GM23338 (cell line): ENCODE measurements at regions not wholly inside any gene's neighbourhood (a gene's known extent, or its start where the extent isn't known, plus 50 kb on each side); places are given as distances from the start of the nearest gene placed in this dataset.

Source experiments
- ATAC-seq: fragments of 200-7000 bp; cut with Tn5 transposase; 3 replicates; pipeline ENCODE4 v1.9.1; 2020
- DNase-seq: peaks from one replicate; pipeline ENCODE4 v3.0.0-alpha.2; 2015; ENCODE audit warnings: low spot score
- H2AFZ ChIP-seq: fragments of 200-600 bp; sonication (generic); 2 replicates; pipeline ENCODE4 v1.8.0; 2016; ENCODE audit warnings: antibody characterized with exemption, mild to moderate bottlenecking, moderate library complexity
- H3F3A ChIP-seq: fragments of 200-600 bp; sonication (generic); replicated peaks from 2 replicates; pipeline ENCODE4 v1.8.0; 2017; ENCODE audit warnings: antibody characterized with exemption, mixed run types, low read depth
- H3K27ac ChIP-seq: fragments of 200-600 bp; sonication (generic); 2 replicates; pipeline ENCODE4 v1.6.1; 2016; ENCODE audit warnings: low read depth
- H3K27me3 ChIP-seq: fragments of 200-600 bp; sonication (generic); 2 replicates; pipeline ENCODE4 v1.8.0; 2016; ENCODE audit warnings: mild to moderate bottlenecking, mixed run types, moderate library complexity; ENCODE audit not compliant: insufficient read depth
- H3K36me3 ChIP-seq: fragments of 200-600 bp; sonication (generic); 2 replicates; pipeline ENCODE4 v1.8.0; 2016; ENCODE audit warnings: mild to moderate bottlenecking; ENCODE audit not compliant: insufficient read depth
- H3K4me1 ChIP-seq: fragments of 200-600 bp; sonication (generic); 2 replicates; pipeline ENCODE4 v1.8.0; 2016; ENCODE audit warnings: mild to moderate bottlenecking, moderate library complexity; ENCODE audit not compliant: insufficient read depth
- H3K4me2 ChIP-seq: fragments of 200-600 bp; sonication (generic); 2 replicates; pipeline ENCODE4 v1.7.1; 2017; ENCODE audit warnings: mixed run types
- H3K4me3 ChIP-seq: fragments of 200-600 bp; sonication (generic); 2 replicates; pipeline ENCODE4 v1.6.1; 2016; ENCODE audit warnings: mixed run types
- H3K79me2 ChIP-seq: fragments of 200-600 bp; sonication (generic); replicated peaks from 2 replicates; pipeline ENCODE4 v1.8.0; 2017; ENCODE audit warnings: mild to moderate bottlenecking; ENCODE audit not compliant: insufficient read depth
- H3K9me2 ChIP-seq: fragments of 200-600 bp; sonication (generic); 2 replicates; pipeline ENCODE4 v1.8.0; 2017; ENCODE audit not compliant: insufficient read depth
- H4K20me1 ChIP-seq: fragments of 200-600 bp; sonication (generic); replicated peaks from 2 replicates; pipeline ENCODE4 v1.8.0; 2017; ENCODE audit warnings: mild to moderate bottlenecking; ENCODE audit not compliant: insufficient read depth
- H3K27ac Mint-ChIP-seq: 2 replicates; pipeline ENCODE4 v1.8.0; 2020; ENCODE audit warnings: inconsistent platforms, mild to moderate bottlenecking, moderate library complexity, mixed read lengths
- H3K27me3 Mint-ChIP-seq: 3 replicates; pipeline ENCODE4 v1.8.0; 2022; ENCODE audit warnings: low read depth, mild to moderate bottlenecking, moderate library complexity, mixed read lengths, inconsistent platforms; ENCODE audit not compliant: insufficient read depth, poor library complexity
- H3K36me3 Mint-ChIP-seq: 3 replicates; pipeline ENCODE4 v1.8.0; 2021; ENCODE audit warnings: low read depth, mild to moderate bottlenecking, inconsistent platforms, moderate library complexity, mixed read lengths
- H3K4me1 Mint-ChIP-seq: 3 replicates; pipeline ENCODE4 v1.8.0; 2020; ENCODE audit warnings: mild to moderate bottlenecking, inconsistent platforms, mixed read lengths
- H3K4me3 Mint-ChIP-seq: 3 replicates; pipeline ENCODE4 v1.8.0; 2021; ENCODE audit warnings: moderate library complexity, mild to moderate bottlenecking, inconsistent platforms, mixed read lengths
- H3K9me3 Mint-ChIP-seq: 3 replicates; pipeline ENCODE4 v1.8.0; 2020; ENCODE audit warnings: moderate library complexity, mild to moderate bottlenecking, inconsistent platforms, mixed read lengths
- CREB1 ChIP-seq: fragments of 250-450 bp; sonication (Bioruptor Pico); IDR thresholded peaks from 2 replicates; pipeline ENCODE4 v1.5.0; 2020; ENCODE audit warnings: low read depth, mild to moderate bottlenecking, moderate library complexity
- CTCF ChIP-seq, 2 experiments: fragments of 200-600 bp in 1 of 2; sonication (generic) in 1 of 2; conservative IDR thresholded peaks; 2 replicates each; pipeline versions ENCODE4 v1.5.1 to v1.6.1; 2016 to 2017; ENCODE audit warnings: antibody characterized with exemption in 2 of 2, low read depth in 2 of 2, mild to moderate bottlenecking in 2 of 2, moderate library complexity in 1 of 2
- ETS1 ChIP-seq: IDR thresholded peaks from 2 replicates; pipeline ENCODE4 v1.6.1; 2016; ENCODE audit warnings: antibody characterized with exemption
- EZH2 ChIP-seq: fragments of 200-600 bp; sonication (generic); IDR thresholded peaks from one replicate; pipeline ENCODE4 v1.8.0; 2017; ENCODE audit warnings: antibody characterized with exemption, mild to moderate bottlenecking, low read depth; ENCODE audit not compliant: unreplicated experiment
- JUNB ChIP-seq: IDR thresholded peaks from one replicate; pipeline ENCODE4 v1.6.1; 2016; ENCODE audit warnings: antibody characterized with exemption; ENCODE audit not compliant: unreplicated experiment
- POLR2AphosphoS5 ChIP-seq: IDR thresholded peaks from 2 replicates; pipeline ENCODE4 v1.6.1; 2016; ENCODE audit warnings: antibody characterized with exemption, low read depth
- REST ChIP-seq: IDR thresholded peaks from one replicate; pipeline ENCODE4 v1.6.1; 2018; ENCODE audit warnings: antibody characterized with exemption; ENCODE audit not compliant: unreplicated experiment
- STAT1 ChIP-seq: IDR thresholded peaks from one replicate; pipeline ENCODE4 v1.6.1; 2016; ENCODE audit warnings: antibody characterized with exemption; ENCODE audit not compliant: unreplicated experiment
- ZNF114 ChIP-seq: fragments of 250-450 bp; sonication (Bioruptor Pico); IDR thresholded peaks from 2 replicates; pipeline ENCODE4 v1.5.0; 2020; ENCODE audit warnings: mild to moderate bottlenecking, moderate library complexity
- ZNF331 ChIP-seq: fragments of 250-450 bp; sonication (Bioruptor Pico); IDR thresholded peaks from 2 replicates; pipeline ENCODE4 v1.5.0; 2020; ENCODE audit warnings: low read depth, mild to moderate bottlenecking, moderate library complexity
- ZNF462 ChIP-seq: fragments of 250-450 bp; sonication (Bioruptor Pico); IDR thresholded peaks from 2 replicates; pipeline ENCODE4 v1.5.0; 2020; ENCODE audit warnings: mild to moderate bottlenecking, moderate library complexity

GRCh38 chr6:132929141-132929540 lies 114.8 kb downstream of the RPS12 start (continued):
- TF ChIP-seq ETS1 (no peak), STAT1 (no peak), EZH2 (no peak), CREB1 (no peak), REST (no peak), JUNB (no peak), ZNF331 (CRISPR knock-in tag) (no peak), POLR2AphosphoS5 (no peak), ZNF114 (no peak)

GRCh38 chr6:132931313-132931712 lies 116.9 kb downstream of the RPS12 start:
- H3K4me3 ChIP-seq: no peak overlapping the region
- H3K4me3 Mint-ChIP-seq: no peak overlapping the region
- no peak for ATAC-seq
- 0 out of 2 replicates have a peak, but pooled peaks cover 5% of the 10 kb centered on the region for H3K4me1 ChIP-seq
- H3K27ac ChIP-seq: no peak overlapping the region
- H3K4me1 Mint-ChIP-seq: peaks cover 25% of the 10 kb centered on the region
- no peaks in the 10 kb centered on the region for H3F3A ChIP-seq
- DNase-seq: no peak
- no peaks in the 10 kb centered on the region for H3K79me2 ChIP-seq
- no peaks in the 10 kb centered on the region for H3K36me3 ChIP-seq
- no peak overlapping the region for H3K27ac Mint-ChIP-seq
- no peak overlapping the region for H3K4me2 ChIP-seq
- H2AFZ ChIP-seq: peak overlapping the region; percentile 25
- H3K36me3 Mint-ChIP-seq: no peaks in the 10 kb centered on the region
- H3K27me3 Mint-ChIP-seq: peaks cover 2% of the 10 kb centered on the region
- no peaks in the 10 kb centered on the region for H3K9me2 ChIP-seq
- no peaks in the 10 kb centered on the region for H3K9me3 Mint-ChIP-seq
- H4K20me1 ChIP-seq: no peaks in the 10 kb centered on the region
- no peaks in the 10 kb centered on the region for H3K27me3 ChIP-seq
- no peak for TF ChIP-seq STAT1
- no peak for TF ChIP-seq POLR2AphosphoS5
- TF ChIP-seq EZH2: no peak
- no peak for TF ChIP-seq CTCF (conservative IDR thresholded peaks at IDR 0.05; ENCODE audit: low read depth in 2 of 2)
- no peak for TF ChIP-seq ZNF462 (CRISPR knock-in tag)
